ENCODE measurements at regions not wholly inside any gene's neighbourhood (a gene's known extent, or its start where the extent isn't known, plus 50 kb on each side); places are given as distances from the start of the nearest gene placed in this dataset.
"Not testable (repeated sequence)": the region's sequence is repeated elsewhere in the genome, so short reads cannot be mapped to it uniquely, and the experiment has no call there.

GRCh38 chr9:100714372-100715099, 136.7 kb downstream of the CAVIN4 start:
- DNase-seq (ENCODE audit: low read depth), result peak; percentile 12

- no peak for DNase-seq (ENCODE audit: low read depth)
Observed at GRCh38 chr9:100715100-100715380, 137.2 kb downstream of the CAVIN4 start.

DNA sequence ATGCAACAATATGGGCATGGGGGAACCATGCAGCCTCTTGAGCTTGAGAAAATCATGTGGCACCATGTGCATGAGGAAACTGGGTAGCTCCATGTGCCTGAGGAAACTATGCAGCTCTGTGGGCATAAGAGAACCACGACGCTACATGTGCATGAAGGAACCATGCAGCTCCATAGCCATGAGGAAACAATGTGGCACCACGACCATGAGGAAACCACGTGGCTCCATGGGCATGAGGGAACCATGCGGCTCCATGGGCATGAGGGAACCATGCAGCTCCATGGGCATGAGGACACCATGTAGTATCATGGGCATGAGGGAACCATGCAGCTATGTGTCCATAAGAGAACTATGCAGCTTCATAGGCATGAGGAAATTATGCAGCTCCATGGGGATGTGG, 140.8 kb downstream of the CAVIN4 start:
- no peak for DNase-seq (ENCODE audit: low read depth)

DNA sequence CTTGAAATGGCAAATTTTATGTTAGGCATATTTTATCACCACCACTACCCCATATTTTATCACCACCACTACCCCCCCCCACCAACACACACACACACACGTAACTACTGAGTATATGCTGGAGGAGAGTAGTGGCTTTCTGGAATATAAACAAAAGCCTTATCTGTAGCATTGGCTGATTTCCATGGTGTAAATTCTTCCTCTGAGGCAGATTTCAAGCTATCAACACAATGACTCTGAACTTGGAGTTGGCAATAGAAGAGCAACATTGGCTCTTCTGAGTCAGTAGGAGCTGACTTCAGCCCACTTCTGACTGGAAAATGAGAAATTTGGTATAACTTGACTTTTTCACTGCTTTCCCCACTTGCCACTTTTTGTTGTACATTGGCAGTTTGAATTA, 143.0 kb downstream of the CAVIN4 start:
- no peak for DNase-seq (ENCODE audit: low read depth)

DNA sequence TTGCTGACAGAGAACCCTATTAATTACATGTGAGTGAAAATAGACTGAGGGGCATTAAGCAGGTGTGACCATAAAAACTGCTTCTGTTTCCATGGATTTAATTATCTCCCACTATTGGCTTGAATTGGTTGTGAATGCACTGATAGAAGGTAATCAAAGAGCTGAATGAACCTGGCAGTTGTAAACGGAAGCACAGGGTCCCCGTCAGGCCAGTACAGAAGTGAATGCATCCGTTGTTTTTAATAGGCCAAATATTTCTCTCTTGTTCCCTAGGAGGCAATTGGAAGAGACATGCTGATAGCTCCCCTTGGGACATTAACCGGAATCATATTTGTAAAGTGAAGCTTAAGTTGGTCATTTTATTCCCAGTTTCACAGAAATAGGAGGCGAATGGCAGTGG, 147.0 kb downstream of the CAVIN4 start:
- DNase-seq (ENCODE audit: low read depth), result no peak

GRCh38 chr9:100725371-100725770, 147.5 kb downstream of the CAVIN4 start:
- DNase-seq (ENCODE audit: low read depth), result no peak

GRCh38 chr9:100729336-100729895, 151.5 kb downstream of the CAVIN4 start:
- DNase-seq (ENCODE audit: low read depth), result no peak

DNA sequence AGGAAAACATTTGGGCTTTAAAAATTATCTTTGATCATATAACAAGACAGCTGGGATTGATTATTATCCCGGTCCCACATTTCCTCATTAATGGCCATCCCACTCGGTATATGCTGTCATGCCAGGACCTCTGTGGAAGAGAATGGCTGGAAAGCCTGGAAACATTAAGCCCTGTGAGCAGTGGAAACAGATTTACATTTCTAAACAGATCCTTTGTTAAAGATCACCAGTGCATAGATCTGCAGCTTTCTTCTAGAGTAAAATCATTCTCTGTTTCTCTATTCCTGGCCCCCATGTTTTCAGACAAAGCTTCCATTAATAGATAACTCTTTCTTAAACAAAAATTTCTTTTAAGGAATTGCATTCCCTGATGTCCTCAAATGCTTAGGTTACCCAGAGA, 152.2 kb downstream of the CAVIN4 start:
- no peak for DNase-seq (ENCODE audit: low read depth)

- DNase-seq (ENCODE audit: low read depth), result no peak
Observed at GRCh38 chr9:100731038-100731556, 153.2 kb downstream of the CAVIN4 start.

GRCh38 chr9:100731557-100731956, 153.7 kb downstream of the CAVIN4 start:
- no peak for DNase-seq (ENCODE audit: low read depth)

DNA sequence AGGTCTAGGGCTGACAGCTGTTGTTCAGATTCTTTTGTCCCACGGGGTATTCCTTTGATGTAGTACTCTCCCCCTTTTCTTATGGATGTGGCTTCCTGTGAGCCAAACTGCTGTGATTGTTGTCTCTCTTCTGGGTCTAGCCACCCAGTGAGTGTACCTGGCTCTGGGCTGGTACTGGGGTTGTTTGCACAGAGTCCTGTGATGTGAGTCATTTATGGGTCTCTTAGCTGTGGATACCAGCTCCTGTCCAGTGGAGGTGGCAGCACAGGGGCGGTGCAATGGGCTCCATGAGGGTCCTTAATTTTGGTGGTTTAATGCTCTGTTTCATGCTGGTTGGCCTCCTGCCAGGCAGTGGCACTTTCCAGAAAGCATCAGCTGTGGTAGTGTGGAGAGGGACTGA, 161.3 kb downstream of the CAVIN4 start:
- DNase-seq (ENCODE audit: low read depth), result no peak

DNA sequence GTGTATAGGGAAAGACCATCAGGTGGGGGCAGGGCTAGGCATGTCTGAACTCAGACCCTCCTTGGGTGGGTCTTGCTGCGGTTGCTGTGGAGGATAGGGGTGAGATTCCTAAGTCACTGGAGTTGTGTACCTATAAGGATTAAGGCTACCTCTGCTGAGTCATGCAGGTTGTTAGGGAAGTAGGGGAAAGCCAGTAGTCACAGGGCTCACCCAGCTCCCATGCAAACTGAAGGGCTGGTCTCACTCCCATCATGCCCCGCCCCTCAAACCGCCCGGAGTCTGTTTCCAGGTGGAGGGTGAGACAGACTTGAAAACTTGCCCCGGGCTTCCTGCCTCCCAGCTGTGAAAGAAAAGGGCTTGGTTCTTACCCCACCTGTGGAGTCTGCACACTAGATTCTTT, 161.8 kb downstream of the CAVIN4 start:
- no peak for DNase-seq (ENCODE audit: low read depth)

DNA sequence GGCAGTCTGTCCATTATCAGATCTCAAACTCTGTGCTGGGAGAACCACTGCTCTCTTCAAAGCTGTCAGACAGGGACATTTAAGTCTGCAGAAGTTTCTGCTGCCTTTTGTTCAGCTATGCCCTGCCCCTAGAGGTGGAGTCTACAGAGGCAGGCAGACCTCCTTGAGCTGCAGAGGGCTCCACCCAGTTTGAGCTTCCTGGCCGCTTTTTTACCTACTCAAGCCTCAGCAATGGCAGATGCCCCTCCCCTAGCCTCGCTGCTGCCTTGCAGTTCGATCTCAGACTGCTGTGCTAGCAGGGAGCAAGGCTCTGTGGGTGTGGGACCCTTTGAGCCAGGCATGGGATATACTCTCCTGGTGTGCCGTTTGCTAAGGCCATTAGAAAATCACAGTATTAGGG, 171.1 kb downstream of the CAVIN4 start:
- not testable (repeated sequence) for DNase-seq (ENCODE audit: low read depth)

GRCh38 chr9:100756217-100756616, 178.3 kb downstream of the CAVIN4 start:
- no peak for DNase-seq (ENCODE audit: low read depth)

- no peak for DNase-seq (ENCODE audit: low read depth)
Observed at GRCh38 chr9:100759215-100759614, 181.3 kb downstream of the CAVIN4 start.

DNA sequence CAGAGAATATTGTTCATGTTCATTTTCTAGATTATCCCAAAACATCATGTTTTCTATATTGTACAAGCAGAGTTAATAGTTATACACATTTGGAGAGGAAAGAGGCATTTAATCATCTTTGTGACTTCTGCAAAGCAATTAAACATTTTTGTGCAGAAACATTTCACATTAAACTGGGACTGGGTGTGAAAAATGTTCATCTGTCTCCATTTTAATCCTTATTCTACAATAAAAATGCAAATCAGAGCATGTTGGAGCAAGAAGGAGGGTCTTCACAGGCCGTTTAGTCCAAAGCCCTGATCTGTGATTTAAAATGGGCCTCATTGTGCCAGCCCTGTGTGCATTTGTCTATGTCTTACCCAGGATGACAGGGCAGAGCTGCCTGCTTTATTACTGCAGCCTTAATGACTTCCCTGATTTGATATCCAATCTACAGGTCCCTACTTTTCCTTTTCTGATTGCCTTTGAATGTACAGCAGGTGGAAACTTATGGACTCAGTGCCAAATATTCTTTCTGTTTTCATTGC, 183.5 kb downstream of the CAVIN4 start:
- no peak for DNase-seq (ENCODE audit: low read depth)

DNA sequence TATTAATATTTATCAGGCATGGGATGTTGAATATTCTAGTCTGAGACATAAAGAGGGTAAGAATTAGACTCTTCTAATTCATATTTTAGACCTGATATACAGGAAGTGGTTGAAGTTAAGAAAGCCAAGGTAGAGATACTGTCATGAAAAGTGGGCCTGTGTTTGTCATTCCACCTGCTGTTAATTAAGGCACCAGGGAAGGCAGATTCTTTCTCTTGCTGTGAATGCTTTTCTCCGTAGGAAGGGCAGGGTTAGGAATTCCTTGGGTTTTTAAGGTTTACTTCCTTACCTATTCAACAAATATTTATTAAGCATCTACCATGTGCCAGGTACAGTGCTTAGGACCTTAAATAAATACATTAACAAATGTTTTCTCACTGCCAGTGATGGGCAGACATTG, 196.4 kb downstream of the CAVIN4 start:
- no peak for DNase-seq (ENCODE audit: low read depth)

- no peak for DNase-seq (ENCODE audit: low read depth)
Observed at GRCh38 chr9:100774962-100775361, 197.1 kb downstream of the CAVIN4 start.

DNA sequence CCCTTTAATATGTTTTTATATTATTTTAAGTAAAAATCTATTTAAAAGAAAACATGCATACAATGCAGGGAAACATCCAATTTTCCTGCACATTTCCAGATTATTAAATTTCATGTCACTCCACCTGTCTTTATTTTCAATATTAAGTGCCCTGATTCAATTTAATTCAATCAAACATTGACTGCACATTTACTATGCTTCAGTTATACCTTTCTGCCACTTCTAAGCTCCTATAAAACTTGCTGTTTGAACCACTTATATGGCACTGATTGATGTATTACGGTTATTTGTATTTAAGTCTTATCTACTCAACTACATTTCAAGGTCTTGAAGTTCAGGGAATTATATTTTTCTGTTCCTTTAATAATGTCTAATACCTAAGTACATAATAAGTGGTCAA, 198.0 kb downstream of the CAVIN4 start:
- no peak for DNase-seq (ENCODE audit: low read depth)

GRCh38 chr9:100784755-100785154, 206.9 kb downstream of the CAVIN4 start:
- DNase-seq (ENCODE audit: low read depth), result no peak

GRCh38 chr9:100785946-100786345, 208.1 kb downstream of the CAVIN4 start:
- no peak for DNase-seq (ENCODE audit: low read depth)

- DNase-seq (ENCODE audit: low read depth), result no peak
Observed at GRCh38 chr9:100794738-100795269, 216.9 kb downstream of the CAVIN4 start.

GRCh38 chr9:100803956-100804355, 224.6 kb upstream of the PLPPR1 start:
- no peak for DNase-seq (ENCODE audit: low read depth)

DNA sequence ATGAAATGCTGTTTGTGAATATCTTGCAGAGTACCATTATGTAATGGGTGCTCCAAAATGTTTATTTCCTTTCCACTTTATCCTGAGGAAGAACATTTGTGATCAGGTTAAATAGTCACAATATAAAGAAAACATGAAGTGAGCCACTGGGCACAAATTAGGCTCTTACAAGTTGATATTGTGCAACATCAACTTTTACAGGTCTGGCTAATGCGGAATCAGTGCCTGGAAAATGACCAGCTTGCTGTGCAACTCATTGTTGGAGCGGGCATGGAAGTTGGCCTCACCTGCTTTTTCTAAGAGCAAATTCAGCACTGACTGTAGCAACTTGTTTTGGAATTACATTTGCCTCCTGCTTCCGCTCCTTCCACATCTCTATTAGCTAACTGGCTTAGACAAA, 216.9 kb upstream of the PLPPR1 start:
- DNase-seq (ENCODE audit: low read depth), result no peak

Measured in stimulated activated CD8-positive, alpha-beta memory T cell treated with anti-CD3 and anti-CD28 coated beads, Interleukin-12 subunit alpha, Interleukin-12 subunit beta, amount 100 ng/mL, for 1 hour (primary cell).